ENCODE measurements at regions not wholly inside any gene's neighbourhood (a gene's known extent, or its start where the extent isn't known, plus 50 kb on each side); places are given as distances from the start of the nearest gene placed in this dataset.

DNA sequence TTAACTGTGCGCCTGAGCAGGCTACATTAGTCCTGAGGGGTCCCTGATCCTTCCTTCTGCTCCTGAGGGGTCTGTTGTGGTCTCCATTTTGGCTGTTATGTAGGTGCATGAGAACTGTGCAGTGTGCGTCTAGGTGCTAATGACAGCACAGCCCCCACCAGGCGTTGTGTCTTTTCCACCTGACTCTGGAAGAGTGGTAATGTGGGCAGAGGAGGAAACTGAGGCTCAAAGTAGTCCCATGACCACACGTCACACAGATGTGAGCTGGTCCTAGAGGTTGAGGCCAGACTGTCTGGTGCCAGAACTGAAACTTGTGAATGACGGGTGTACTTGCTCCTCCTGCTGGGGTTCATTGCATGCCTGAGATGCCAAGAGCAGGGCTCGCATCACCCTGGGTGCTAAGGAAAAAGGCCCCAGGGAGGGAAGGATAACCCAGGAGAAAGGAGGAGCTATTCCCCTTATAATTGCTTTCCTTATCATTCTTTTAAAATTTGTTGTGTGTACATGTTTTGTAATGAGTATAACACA, 111.8 kb downstream of the SLC25A47 start:
- ChIA-PET CTCF (interaction anchor here (0.6 to 0.7 kb wide), 2 partner anchors 48 to 183 kb away, joined by 3 to 6 read pairs; no protein-coding TSS in a partner anchor), POLR2A (ENCODE audit: low non-redundant PET) (no interaction called here)
- no peak overlapping the region for H3K27ac ChIP-seq
- TF ChIP-seq, protein P1, sequence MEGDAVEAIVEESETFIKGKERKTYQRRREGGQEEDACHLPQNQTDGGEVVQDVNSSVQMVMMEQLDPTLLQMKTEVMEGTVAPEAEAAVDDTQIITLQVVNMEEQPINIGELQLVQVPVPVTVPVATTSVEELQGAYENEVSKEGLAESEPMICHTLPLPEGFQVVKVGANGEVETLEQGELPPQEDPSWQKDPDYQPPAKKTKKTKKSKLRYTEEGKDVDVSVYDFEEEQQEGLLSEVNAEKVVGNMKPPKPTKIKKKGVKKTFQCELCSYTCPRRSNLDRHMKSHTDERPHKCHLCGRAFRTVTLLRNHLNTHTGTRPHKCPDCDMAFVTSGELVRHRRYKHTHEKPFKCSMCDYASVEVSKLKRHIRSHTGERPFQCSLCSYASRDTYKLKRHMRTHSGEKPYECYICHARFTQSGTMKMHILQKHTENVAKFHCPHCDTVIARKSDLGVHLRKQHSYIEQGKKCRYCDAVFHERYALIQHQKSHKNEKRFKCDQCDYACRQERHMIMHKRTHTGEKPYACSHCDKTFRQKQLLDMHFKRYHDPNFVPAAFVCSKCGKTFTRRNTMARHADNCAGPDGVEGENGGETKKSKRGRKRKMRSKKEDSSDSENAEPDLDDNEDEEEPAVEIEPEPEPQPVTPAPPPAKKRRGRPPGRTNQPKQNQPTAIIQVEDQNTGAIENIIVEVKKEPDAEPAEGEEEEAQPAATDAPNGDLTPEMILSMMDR (conservative IDR thresholded peaks at IDR 0.05; ENCODE audit: low read depth), result no peak
- DNase-seq (ENCODE audit: low spot score), result no peak

DNA sequence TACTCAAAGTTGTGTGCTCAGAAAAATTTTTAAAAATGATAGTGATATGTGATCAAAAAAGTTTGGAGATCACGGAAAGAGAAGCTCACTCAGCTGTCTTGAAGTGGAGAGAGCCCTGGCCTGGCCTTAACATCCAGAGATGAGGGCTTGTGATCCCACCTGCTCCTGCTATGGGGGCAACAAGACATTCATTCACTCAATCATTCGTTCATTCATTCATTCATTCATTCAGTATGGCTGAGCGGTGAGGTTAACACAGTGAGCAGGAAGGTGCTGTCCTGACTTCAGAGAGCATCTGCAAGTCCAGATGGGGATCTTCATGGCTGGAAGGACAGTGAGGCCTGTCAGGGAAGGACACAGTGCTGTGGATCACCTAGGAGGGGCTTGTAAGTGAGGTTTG, 112.3 kb downstream of the SLC25A47 start:
- H3K27ac ChIP-seq, result no peak overlapping the region
- ChIA-PET POLR2A (ENCODE audit: low non-redundant PET) (no interaction called here), CTCF (no interaction called here)

DNA sequence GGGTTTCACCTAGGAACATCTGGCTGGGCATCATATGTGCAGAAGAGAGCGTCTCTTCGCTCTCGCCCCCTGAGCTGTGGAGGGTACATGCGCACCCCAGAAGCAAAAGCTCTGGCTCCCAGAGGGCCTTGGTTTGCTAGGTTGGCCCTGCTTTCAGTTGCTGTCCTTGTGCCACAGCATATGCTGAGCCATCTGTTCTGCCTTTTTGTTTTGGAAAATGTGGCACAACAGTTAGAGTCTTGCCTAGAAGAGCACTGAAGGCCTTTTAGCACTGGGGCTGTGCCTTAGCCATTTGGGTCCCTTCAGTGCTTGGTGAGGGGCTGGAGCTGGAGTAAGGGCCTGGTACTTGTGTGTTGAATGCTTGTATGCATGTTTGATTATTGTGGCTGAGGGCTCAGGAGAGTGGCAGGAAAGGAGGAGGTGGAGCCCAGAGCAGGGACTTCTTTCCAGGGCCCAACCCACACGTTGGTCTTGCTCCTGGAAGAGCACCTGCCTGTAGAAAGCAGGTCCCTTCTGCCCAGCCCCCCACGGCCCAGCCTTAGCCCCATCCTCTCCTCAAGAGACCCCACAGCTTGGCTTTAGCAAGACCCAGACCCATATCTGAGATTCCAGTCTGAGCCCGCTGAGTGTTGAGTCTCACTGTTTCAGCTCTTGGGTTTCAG, 113.7 kb downstream of the SLC25A47 start:
- TF ChIP-seq, protein P1 (conservative IDR thresholded peaks at IDR 0.05; ENCODE audit: low read depth), result no peak
- no peak for DNase-seq (ENCODE audit: low spot score)
- H3K27ac ChIP-seq, result 0 out of 2 replicates have a peak overlapping the region, but pooled peaks have one; percentile 1
- POLR2A ChIA-PET (ENCODE audit: low non-redundant PET), result interaction anchor here (0.6 kb wide), 1 partner anchor 293 kb away, joined by 3 read pairs; no protein-coding TSS in a partner anchor
- CTCF ChIA-PET, result interaction anchor here (0.8 to 1.1 kb wide), 3 partner anchors 12 to 209 kb away, joined by 3 to 4 read pairs (median 3); no protein-coding TSS in a partner anchor

More for the DNA sequence above, 112.3 kb downstream of the SLC25A47 start:
- DNase-seq (ENCODE audit: low spot score), result no peak
- TF ChIP-seq, protein P1 (conservative IDR thresholded peaks at IDR 0.05; ENCODE audit: low read depth), result no peak

DNA sequence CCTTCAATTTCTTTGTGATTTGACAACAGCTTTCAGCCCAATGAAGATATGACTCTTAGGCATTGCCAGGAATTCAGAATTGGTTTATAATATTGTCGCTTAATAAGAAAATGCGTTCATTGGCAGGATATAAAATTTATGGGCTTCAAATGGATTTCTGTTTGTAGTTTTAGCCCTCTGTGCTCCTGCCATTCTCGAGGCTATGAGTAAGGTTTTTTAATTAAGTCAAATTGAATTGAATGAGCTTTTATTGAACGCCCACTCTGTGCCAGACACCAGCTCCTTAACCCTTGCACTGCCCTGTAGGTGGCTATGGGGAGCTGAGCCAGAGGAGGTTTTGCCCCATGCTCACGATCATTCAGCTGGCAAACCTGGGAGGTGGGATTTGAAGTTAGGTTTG, 115.1 kb downstream of the SLC25A47 start:
- TF ChIP-seq, protein P1 (conservative IDR thresholded peaks at IDR 0.05; ENCODE audit: low read depth), result no peak
- POLR2A ChIA-PET (ENCODE audit: low non-redundant PET), result no interaction called here
- CTCF ChIA-PET, result interaction anchor here (0.8 to 4.4 kb wide), 3 partner anchors 21 to 206 kb away, joined by 4 to 35 read pairs (median 8); no protein-coding TSS in a partner anchor
- H3K27ac ChIP-seq, result peak overlapping the region; percentile 91
- no peak for DNase-seq (ENCODE audit: low spot score)

DNA sequence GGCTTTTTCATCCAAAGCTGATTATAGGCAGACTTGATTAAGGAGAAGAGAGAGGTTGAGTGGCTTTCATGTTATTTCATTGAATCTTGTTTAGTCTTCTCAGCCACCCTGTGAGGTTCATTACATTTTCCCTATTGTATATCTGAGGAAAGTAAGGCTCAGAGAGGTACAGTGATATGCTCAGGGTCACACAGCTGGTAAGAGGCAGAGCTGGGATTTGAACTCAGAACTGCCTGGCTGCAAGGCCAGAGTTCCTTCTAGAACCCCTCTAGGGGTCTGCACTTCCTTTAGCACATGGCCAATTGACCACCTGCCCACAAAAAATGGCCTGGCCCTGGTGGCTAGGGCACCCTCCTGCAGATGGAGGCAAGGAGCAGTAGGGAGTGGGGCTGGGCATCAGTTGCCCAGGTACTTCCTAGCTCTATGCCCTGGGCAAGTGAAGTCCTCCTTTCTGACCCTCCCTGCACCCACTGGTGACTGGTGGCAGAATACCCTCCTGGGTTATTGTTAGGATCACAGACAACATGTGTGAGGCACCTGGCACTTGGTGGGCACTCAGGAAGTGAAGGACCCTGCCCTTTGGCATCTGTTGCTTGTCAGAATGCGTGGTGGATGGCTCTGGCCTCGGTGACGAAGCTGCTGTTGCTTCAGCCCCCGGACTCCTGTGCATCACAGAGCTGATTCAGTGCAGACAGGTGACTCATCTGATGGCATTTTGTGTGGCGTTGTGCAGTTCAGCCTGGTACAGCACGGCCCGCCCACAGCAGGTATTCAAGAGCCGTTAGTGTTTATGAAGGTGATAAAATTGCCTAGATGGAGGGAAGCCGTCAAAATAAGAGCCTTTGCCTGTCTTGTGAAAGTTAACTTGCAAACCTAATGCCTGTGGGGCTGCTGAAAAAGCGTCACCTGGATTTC, 115.8 kb downstream of the SLC25A47 start:
- peak overlapping the region; percentile 91 for H3K27ac ChIP-seq
- POLR2A ChIA-PET (ENCODE audit: low non-redundant PET), result interaction anchor here (1.0 kb wide), 1 partner anchor 462 kb away, joined by 4 read pairs; no protein-coding TSS in a partner anchor
- CTCF ChIA-PET, result interaction anchor here (0.6 to 4.4 kb wide), 7 partner anchors 21 to 215 kb away, joined by 3 to 35 read pairs (median 5); no protein-coding TSS in a partner anchor
- TF ChIP-seq, protein P1 (conservative IDR thresholded peaks at IDR 0.05; ENCODE audit: low read depth), result no peak
- DNase-seq (ENCODE audit: low spot score), result peak; percentile 98

DNA sequence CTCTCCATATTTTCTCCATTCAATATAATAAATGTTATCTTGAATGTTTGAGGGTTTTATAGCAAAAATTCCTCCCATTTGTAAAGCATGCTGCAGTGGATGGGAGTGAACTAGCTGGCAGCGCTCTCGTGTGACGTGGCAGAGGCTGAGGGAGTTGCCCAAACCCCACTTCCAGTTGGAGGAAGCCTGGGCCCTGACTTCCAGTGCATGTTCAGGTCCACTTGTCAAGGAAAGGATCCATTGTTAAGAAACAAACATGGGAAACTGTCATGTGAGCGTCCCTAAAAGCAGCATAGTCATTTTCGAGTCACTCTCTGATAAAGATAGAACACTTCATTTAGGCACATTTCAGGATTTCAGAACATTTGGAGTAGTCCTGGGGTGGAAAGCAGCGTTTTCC, 116.6 kb downstream of the SLC25A47 start:
- H3K27ac ChIP-seq, result peak overlapping the region; percentile 91
- TF ChIP-seq, protein P1 (conservative IDR thresholded peaks at IDR 0.05; ENCODE audit: low read depth), result no peak
- POLR2A ChIA-PET (ENCODE audit: low non-redundant PET), result interaction anchor here (1.0 kb wide), 1 partner anchor 461 kb away, joined by 4 read pairs; no protein-coding TSS in a partner anchor
- CTCF ChIA-PET, result interaction anchor here (0.5 to 4.4 kb wide), 20 partner anchors 11 to 1318 kb away, joined by 3 to 35 read pairs (median 4); no protein-coding TSS in a partner anchor
- peak; percentile 34 for DNase-seq (ENCODE audit: low spot score)

All from RWPE1 (cell line).